CD14-positive monocyte (primary cell): ENCODE measurements at regions not wholly inside any gene's neighbourhood (a gene's known extent, or its start where the extent isn't known, plus 50 kb on each side); places are given as distances from the start of the nearest gene placed in this dataset.

Experiments used
- DNase-seq, 3 donors: peaks; one replicate each; pipeline ENCODE4 v3.0.0-alpha.2; 2011 to 2022
- H2AFZ ChIP-seq: 2 replicates; pipeline ENCODE4 v1.6.0; 2012; ENCODE audit warnings: mild to moderate bottlenecking, low read depth, low read length, inconsistent platforms; ENCODE audit not compliant: insufficient read depth, poor library complexity, severe bottlenecking
- H3K27ac ChIP-seq, 2 donors: 1 replicate in 1 of 2; 2 replicates in 1 of 2; pipeline ENCODE4 v1.5.1; 2012 to 2013; ENCODE audit warnings: low read length in 2 of 2, control low read depth in 1 of 2, inconsistent platforms in 1 of 2, low read depth in 1 of 2, mild to moderate bottlenecking in 1 of 2
- H3K27me3 ChIP-seq, 2 donors: one replicate each; pipeline versions ENCODE4 v1.6.0 to v1.6.1; 2011 to 2013; ENCODE audit warnings: low read length in 2 of 2; ENCODE audit not compliant: control insufficient read depth in 2 of 2, insufficient read depth in 2 of 2
- H3K36me3 ChIP-seq, 2 donors: replicated peaks in 1 of 2; 1 replicate in 1 of 2; 2 replicates in 1 of 2; pipeline versions ENCODE4 v1.5.1 to v1.6.1; 2012 to 2013; ENCODE audit warnings: low read length in 2 of 2, control low read depth in 1 of 2, inconsistent platforms in 1 of 2, mild to moderate bottlenecking in 1 of 2; ENCODE audit not compliant: insufficient read depth in 2 of 2, control insufficient read depth in 1 of 2
- H3K4me1 ChIP-seq, 2 donors: 1 replicate in 1 of 2; 2 replicates in 1 of 2; pipeline versions ENCODE4 v1.5.1 to v1.6.1; 2012 to 2013; ENCODE audit warnings: low read length in 2 of 2, control low read depth in 1 of 2, inconsistent platforms in 1 of 2, mild to moderate bottlenecking in 1 of 2, moderate library complexity in 1 of 2; ENCODE audit not compliant: insufficient read depth in 2 of 2, control insufficient read depth in 1 of 2
- H3K4me2 ChIP-seq: replicated peaks from 2 replicates; pipeline ENCODE3; 2012; ENCODE audit warnings: low read length, moderate library complexity, mild to moderate bottlenecking; ENCODE audit not compliant: poor library complexity, severe bottlenecking; ENCODE audit errors: extremely low read depth
- H3K4me3 ChIP-seq, 3 experiments: fragments of 200-600 bp in 1 of 3; sonication (generic) in 1 of 3; replicated peaks in 1 of 3; 1 replicate in 2 of 3; 2 replicates in 1 of 3; pipeline ENCODE4 v1.5.1; 2011 to 2013; ENCODE audit warnings: low read length in 3 of 3, mild to moderate bottlenecking in 3 of 3, control low read depth in 2 of 3, low read depth in 2 of 3, inconsistent platforms in 1 of 3, moderate library complexity in 1 of 3
- H3K79me2 ChIP-seq: 2 replicates; pipeline ENCODE4 v1.6.0; 2012; ENCODE audit warnings: mild to moderate bottlenecking, control low read depth, inconsistent platforms, low read length, moderate library complexity; ENCODE audit not compliant: insufficient read depth
- H3K9ac ChIP-seq: 2 replicates; pipeline ENCODE4 v1.6.0; 2017; ENCODE audit warnings: low read length, mild to moderate bottlenecking; ENCODE audit not compliant: insufficient read depth, poor library complexity, severe bottlenecking
- H3K9me3 ChIP-seq, 2 donors: replicated peaks in 1 of 2; 1 replicate in 1 of 2; 2 replicates in 1 of 2; pipeline versions ENCODE4 v1.5.1 to v1.6.1; 2012 to 2013; ENCODE audit warnings: low read length in 2 of 2, control low read depth in 1 of 2; ENCODE audit not compliant: control insufficient read depth in 1 of 2, insufficient read depth in 1 of 2
- H4K20me1 ChIP-seq: 2 replicates; pipeline ENCODE4 v1.6.0; 2012; ENCODE audit warnings: mild to moderate bottlenecking, low read length, control low read depth, moderate library complexity; ENCODE audit not compliant: insufficient read depth
- H3K27ac Mint-ChIP-seq, 7 donors: one replicate each; pipeline ENCODE4 v1.8.0; 2020; ENCODE audit warnings: mild to moderate bottlenecking in 7 of 7, mixed read lengths in 7 of 7, moderate library complexity in 6 of 7, inconsistent platforms in 2 of 7
- H3K27me3 Mint-ChIP-seq, 3 donors: one replicate each; pipeline ENCODE4 v1.8.0; 2021 to 2022; ENCODE audit warnings: low read depth in 3 of 3, mild to moderate bottlenecking in 3 of 3, mixed read lengths in 3 of 3, moderate library complexity in 3 of 3, inconsistent platforms in 1 of 3
- H3K36me3 Mint-ChIP-seq, 2 donors: one replicate each; pipeline ENCODE4 v1.8.0; 2020; ENCODE audit warnings: mixed read lengths in 2 of 2, inconsistent platforms in 1 of 2, mild to moderate bottlenecking in 1 of 2
- H3K4me1 Mint-ChIP-seq: one replicate; pipeline ENCODE4 v1.8.0; 2020; ENCODE audit warnings: mild to moderate bottlenecking, mixed read lengths
- H3K4me3 Mint-ChIP-seq, 2 donors: one replicate each; pipeline ENCODE4 v1.8.0; 2020; ENCODE audit warnings: mild to moderate bottlenecking in 2 of 2, mixed read lengths in 2 of 2, moderate library complexity in 1 of 2
- H3K9me3 Mint-ChIP-seq, 7 donors: one replicate each; pipeline ENCODE4 v1.8.0; 2020 to 2022; ENCODE audit warnings: mixed read lengths in 7 of 7, mild to moderate bottlenecking in 6 of 7, moderate library complexity in 6 of 7, inconsistent platforms in 2 of 7
- CTCF ChIP-seq: fragments of 200-600 bp; IDR thresholded peaks from one replicate; pipeline ENCODE4 v1.8.0; 2022; ENCODE audit warnings: antibody characterized with exemption, mild to moderate bottlenecking
- WGBS: methylation state at CpG from one replicate; pipeline ENCODE4 v1.1.5; 2013; ENCODE audit warnings: missing lambda C conversion rate; ENCODE audit not compliant: insufficient coverage; 5-methylcytosine and 5-hydroxymethylcytosine counted together
- intact Hi-C, 2 donors: fragments of 100-400 bp; cut with micrococcal nuclease; formaldehyde crosslinking; loops; one replicate each; pipeline versions ENCODE4 v1.15.0 to v1.15.1; 2023

GRCh38 chr7:84387595-84387994 is 193.0 kb upstream of the SEMA3A start:
- Histone ChIP-seq H4K20me1 (no peaks in the 10 kb centered on the region), H3K9me3 (no peaks in the 10 kb centered on the region), H3K4me3 (no peak overlapping the region), H3K27ac (no peak overlapping the region), H3K36me3 (no peaks in the 10 kb centered on the region), H3K9ac (no peak overlapping the region), H3K4me2 (no peak overlapping the region), H3K4me1 (no peaks in the 10 kb centered on the region), H2AFZ (no peak overlapping the region), H3K27me3 (no peaks in the 10 kb centered on the region), H3K79me2 (no peaks in the 10 kb centered on the region)
- intact Hi-C loops, result no loop called here
- Mint-ChIP-seq H3K36me3 (no peaks in the 10 kb centered on the region), H3K4me1 (no peaks in the 10 kb centered on the region), H3K27me3 (no peaks in the 10 kb centered on the region), H3K4me3 (no peak overlapping the region), H3K9me3 (peaks cover 0 to 4% (median 0%) of the 10 kb centered on the region in 7 donors), H3K27ac (no peak overlapping the region)
- WGBS, result no CpG with 5 or more reads among the region's 1 CpG
- no peak for TF ChIP-seq CTCF
- DNase-seq, result no peak

GRCh38 chr7:84384417-84384816 is 189.8 kb upstream of the SEMA3A start:
- Mint-ChIP-seq H3K36me3 (no peaks in the 10 kb centered on the region), H3K4me1 (no peaks in the 10 kb centered on the region), H3K9me3 (peaks cover 0 to 8% (median 0%) of the 10 kb centered on the region in 7 donors), H3K4me3 (no peak overlapping the region), H3K27ac (no peak overlapping the region), H3K27me3 (no peaks in the 10 kb centered on the region)
- WGBS, result no CpG with 5 or more reads among the region's 1 CpG
- Histone ChIP-seq H3K4me1 (no peaks in the 10 kb centered on the region), H3K27me3 (no peaks in the 10 kb centered on the region), H3K9me3 (no peaks in the 10 kb centered on the region), H3K4me3 (no peak overlapping the region), H3K9ac (no peak overlapping the region), H4K20me1 (no peaks in the 10 kb centered on the region), H3K27ac (no peak overlapping the region), H3K79me2 (no peaks in the 10 kb centered on the region), H2AFZ (no peak overlapping the region), H3K36me3 (no peaks in the 10 kb centered on the region), H3K4me2 (no peak overlapping the region)
- TF ChIP-seq CTCF, result no peak
- no peak for DNase-seq
- intact Hi-C loops, result no loop called here
